Panc1 (cell line): ENCODE measurements at regions not wholly inside any gene's neighbourhood (a gene's known extent, or its start where the extent isn't known, plus 50 kb on each side); places are given as distances from the start of the nearest gene placed in this dataset.

Experiments used
- ATAC-seq: fragments of 200-7000 bp; cut with Tn5 transposase; 2 replicates; pipeline ENCODE4 v1.9.1; 2020; ENCODE audit warnings: mild to moderate bottlenecking, moderate library complexity
- BruUV-seq: library from RNA; stranded (reverse); fragments of 400-500 nt; replicated peaks from 2 replicates; lab custom pipeline; 2021; lab: Mats Ljungman, UMichigan
- CTCF ChIA-PET: fragments of 300-600 bp; sonication (Branson Sonifier 250); formaldehyde crosslinking; loops from one replicate; lab custom pipeline; 2022; ENCODE audit warnings: antibody characterized with exemption; lab: Charles Lee
- POLR2A ChIA-PET: fragments of 300-600 bp; sonication (Branson Sonifier 250); formaldehyde crosslinking; loops from one replicate; lab custom pipeline; 2022; ENCODE audit warnings: antibody characterized with exemption; lab: Charles Lee
- DNase-seq: peaks from one replicate; pipeline ENCODE4 v3.0.0-alpha.2; 2010; ENCODE audit warnings: low read depth, low spot score
- H3K27ac ChIP-seq: 2 replicates; pipeline ENCODE4 v1.5.1; 2011; ENCODE audit warnings: mild to moderate bottlenecking, low read length, inconsistent platforms
- H3K27me3 ChIP-seq: fragments of 200-500 bp; sonication (Bioruptor generic); 2 replicates; pipeline ENCODE4 v1.6.0; 2014; ENCODE audit warnings: low read length, inconsistent platforms; ENCODE audit not compliant: control insufficient read depth, insufficient read depth
- H3K36me3 ChIP-seq: fragments of 200-500 bp; sonication (Bioruptor generic); 2 replicates; pipeline ENCODE4 v1.5.1; 2014; ENCODE audit warnings: inconsistent platforms, mild to moderate bottlenecking, low read length, moderate library complexity; ENCODE audit not compliant: control insufficient read depth, insufficient read depth
- H3K4me1 ChIP-seq: 2 replicates; pipeline ENCODE4 v1.5.1; 2011; ENCODE audit warnings: inconsistent platforms, mild to moderate bottlenecking, low read length, moderate library complexity; ENCODE audit not compliant: control insufficient read depth, insufficient read depth
- H3K4me3 ChIP-seq, 2 experiments: 2 replicates each; pipeline ENCODE4 v1.5.1; 2011 to 2012; ENCODE audit warnings: low read depth in 2 of 2, low read length in 2 of 2, mild to moderate bottlenecking in 2 of 2, inconsistent platforms in 1 of 2, moderate library complexity in 1 of 2
- H3K9me3 ChIP-seq: fragments of 200-500 bp; sonication (Bioruptor generic); 2 replicates; pipeline ENCODE4 v1.5.1; 2014; ENCODE audit warnings: low read depth, mild to moderate bottlenecking, inconsistent platforms, low read length, moderate library complexity; ENCODE audit not compliant: control insufficient read depth, insufficient read depth
- CTCF ChIP-seq: fragments of 450-650 bp; IDR thresholded peaks from 2 replicates; pipeline ENCODE4 v1.5.1; 2017; ENCODE audit warnings: mild to moderate bottlenecking
- POLR2AphosphoS5 ChIP-seq: IDR thresholded peaks from 2 replicates; pipeline ENCODE4 v1.6.1; 2012; ENCODE audit warnings: mild to moderate bottlenecking, low read depth, low read length, moderate library complexity
- REST ChIP-seq, 2 experiments: IDR thresholded peaks; 2 replicates each; pipeline ENCODE4 v1.6.1; 2011 to 2012; ENCODE audit warnings: low read depth in 2 of 2, control low read depth in 1 of 2, low read length in 1 of 2, mild to moderate bottlenecking in 1 of 2, moderate library complexity in 1 of 2; ENCODE audit not compliant: insufficient read depth in 1 of 2
- SIN3A ChIP-seq: IDR thresholded peaks from 2 replicates; pipeline ENCODE4 v1.6.1; 2012; ENCODE audit warnings: low read depth, mild to moderate bottlenecking, low read length, moderate library complexity, borderline replicate concordance; ENCODE audit not compliant: insufficient read depth
- TCF7L2 ChIP-seq: IDR thresholded peaks from 2 replicates; pipeline ENCODE4 v1.6.1; 2011; ENCODE audit warnings: mild to moderate bottlenecking, low read depth, low read length, inconsistent platforms
- in situ Hi-C: cut with HindIII; loops from 2 replicates; pipeline ENCODE4 v1.10.0; 2016; ENCODE audit warnings: low sequenced_read_pairs, low pct_unique_long_range_greater_than_20kb
- intact Hi-C: fragments of 100-400 bp; cut with micrococcal nuclease; formaldehyde crosslinking; loops from one replicate; pipeline ENCODE4 v1.10.0; 2022; ENCODE audit not compliant: unreplicated experiment

GRCh38 chr5:4097199-4097598 lies 501.6 kb downstream of the IRX1 start:
- Histone ChIP-seq H3K4me3 (no peak overlapping the region), H3K4me1 (no peaks in the 10 kb centered on the region), H3K27ac (no peak overlapping the region), H3K36me3 (no peaks in the 10 kb centered on the region), H3K27me3 (no peaks in the 10 kb centered on the region), H3K9me3 (no peaks in the 10 kb centered on the region)
- POLR2A ChIA-PET = no interaction called here
- intact Hi-C loops = no loop called here
- no peak for DNase-seq
- TF ChIP-seq POLR2AphosphoS5 (no peak), REST (IDR thresholded peaks at IDR 0.05; ENCODE audit: insufficient read depth in 1 of 2, low read depth in 2 of 2, low read length in 1 of 2) (no peak), CTCF (no peak), TCF7L2 (no peak), SIN3A (no peak)
- CTCF ChIA-PET = no interaction called here
- no TSS peak for BruUV-seq
- ATAC-seq = no peak
- in situ Hi-C loops = no loop called here

- TF ChIP-seq TCF7L2 = no peak
- no peak for TF ChIP-seq POLR2AphosphoS5
- no peak for TF ChIP-seq REST (IDR thresholded peaks at IDR 0.05; ENCODE audit: insufficient read depth in 1 of 2, low read depth in 2 of 2, low read length in 1 of 2)
- no peak for TF ChIP-seq CTCF
- no peak for TF ChIP-seq SIN3A
- DNase-seq (no peak), ATAC-seq (no peak)
- Histone ChIP-seq H3K27me3 (no peaks in the 10 kb centered on the region), H3K9me3 (no peaks in the 10 kb centered on the region), H3K27ac (no peak overlapping the region), H3K36me3 (no peaks in the 10 kb centered on the region), H3K4me1 (no peaks in the 10 kb centered on the region), H3K4me3 (no peak overlapping the region)
- BruUV-seq = no TSS peak
- ChIA-PET POLR2A (no interaction called here), CTCF (no interaction called here)
- intact Hi-C loops = no loop called here
- in situ Hi-C loops = no loop called here
These were observed 502.6 kb downstream of the IRX1 start for GRCh38 chr5:4098226-4098625.
